ENCODE measurements at regions not wholly inside any gene's neighbourhood (a gene's known extent, or its start where the extent isn't known, plus 50 kb on each side); places are given as distances from the start of the nearest gene placed in this dataset.
A peak's percentile ranks its signal among the peaks of the same experiment; 100 is the strongest.
"Not testable (repeated sequence)": the region's sequence is repeated elsewhere in the genome, so short reads cannot be mapped to it uniquely, and the experiment has no call there.

- no peak for DNase-seq (ENCODE audit: low read depth)
Measured at GRCh38 chr5:75951158-75951557, 132.0 kb upstream of the SV2C start.

GRCh38 chr5:75948438-75948837, 134.7 kb upstream of the SV2C start:
- DNase-seq (ENCODE audit: low read depth): no peak

- no peak for DNase-seq (ENCODE audit: low read depth)
Measured at GRCh38 chr5:75940418-75940817, 142.8 kb upstream of the SV2C start.

GRCh38 chr5:75935572-75935971, 147.6 kb upstream of the SV2C start:
- DNase-seq (ENCODE audit: low read depth): no peak

DNA sequence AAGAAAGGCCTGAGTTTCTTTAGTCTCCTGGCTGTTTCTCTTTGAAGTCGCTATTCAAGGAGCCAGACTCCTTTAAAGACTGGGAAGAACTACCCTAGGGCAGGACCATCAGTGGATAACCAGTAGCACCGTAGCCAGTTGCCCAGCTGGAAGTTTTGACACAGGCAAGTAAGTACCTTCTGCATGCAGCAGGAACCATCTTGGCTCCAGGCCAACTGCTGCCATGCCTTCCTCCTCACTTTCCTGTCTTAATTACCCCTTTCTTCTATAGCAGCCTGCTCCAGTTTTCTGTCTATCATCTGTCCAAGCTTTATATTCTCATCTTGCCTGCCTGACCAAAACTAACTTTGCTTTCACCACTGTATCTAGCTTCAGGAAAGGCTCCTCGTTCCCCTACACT, 149.7 kb upstream of the SV2C start:
- peak; percentile 11 for DNase-seq (ENCODE audit: low read depth)

DNA sequence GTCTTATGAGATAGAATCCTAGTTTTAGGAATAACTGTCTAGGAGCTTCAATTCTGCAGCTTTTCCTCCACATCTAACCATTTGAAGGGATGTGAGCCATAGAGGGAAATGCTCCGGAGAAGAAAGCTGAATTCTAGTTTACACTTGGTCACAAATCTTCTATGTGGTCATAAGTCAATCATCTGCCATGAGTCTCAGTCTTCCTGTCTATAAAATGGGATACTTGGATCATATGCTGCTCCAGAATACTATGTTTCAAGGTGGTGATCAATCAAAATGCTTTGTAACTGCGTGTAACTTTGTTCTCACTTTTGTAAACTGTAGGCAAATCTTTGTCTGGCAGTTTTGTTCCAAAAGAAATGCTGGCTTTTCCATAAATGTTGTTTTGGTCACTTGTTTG, 152.0 kb upstream of the SV2C start:
- no peak for DNase-seq (ENCODE audit: low read depth)

- DNase-seq (ENCODE audit: low read depth): no peak
Measured at GRCh38 chr5:75928992-75929391, 154.2 kb upstream of the SV2C start.

DNA sequence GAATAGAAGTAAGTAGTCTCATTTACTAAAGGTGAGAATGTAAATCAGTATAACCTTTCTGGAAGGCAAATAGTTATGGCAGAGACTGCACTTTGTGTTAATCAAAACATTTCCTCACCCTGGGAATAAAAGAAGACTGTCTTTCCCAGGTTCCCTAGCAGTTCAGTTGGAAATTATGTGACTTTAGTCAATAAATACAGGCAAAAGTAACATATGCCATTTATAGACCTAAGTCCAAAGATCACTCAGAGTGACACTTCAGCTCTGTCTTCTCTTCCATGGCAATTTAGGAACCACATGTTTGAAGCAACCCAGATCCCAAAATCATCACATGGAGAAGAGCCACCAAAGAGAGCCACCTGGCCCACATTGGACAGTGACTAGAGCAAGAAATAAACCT, 160.7 kb upstream of the SV2C start:
- DNase-seq (ENCODE audit: low read depth): no peak

- DNase-seq (ENCODE audit: low read depth): no peak
Measured at GRCh38 chr5:75921011-75921410, 162.2 kb upstream of the SV2C start.

DNA sequence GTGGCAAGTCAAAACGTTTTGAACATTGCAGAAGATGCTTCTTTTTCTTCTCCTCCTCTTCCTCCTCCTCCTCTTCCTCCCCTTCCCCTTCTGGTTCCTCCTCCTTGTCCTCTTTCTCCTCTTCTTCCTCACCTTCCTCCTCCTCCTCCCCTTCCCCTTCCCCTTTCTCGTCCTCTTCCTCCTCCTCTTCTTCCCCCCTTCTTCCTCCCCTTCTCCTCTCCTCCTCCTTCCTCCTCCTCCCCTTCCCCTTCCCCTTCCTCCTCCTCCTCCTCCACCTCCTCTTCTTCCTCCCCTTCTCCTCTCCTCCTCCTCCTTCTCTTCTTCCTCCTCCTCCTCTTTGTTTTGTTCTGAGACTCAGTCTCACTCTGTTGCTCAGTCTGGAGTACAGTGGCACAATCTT, 167.0 kb upstream of the SV2C start:
- no peak for DNase-seq (ENCODE audit: low read depth)

DNA sequence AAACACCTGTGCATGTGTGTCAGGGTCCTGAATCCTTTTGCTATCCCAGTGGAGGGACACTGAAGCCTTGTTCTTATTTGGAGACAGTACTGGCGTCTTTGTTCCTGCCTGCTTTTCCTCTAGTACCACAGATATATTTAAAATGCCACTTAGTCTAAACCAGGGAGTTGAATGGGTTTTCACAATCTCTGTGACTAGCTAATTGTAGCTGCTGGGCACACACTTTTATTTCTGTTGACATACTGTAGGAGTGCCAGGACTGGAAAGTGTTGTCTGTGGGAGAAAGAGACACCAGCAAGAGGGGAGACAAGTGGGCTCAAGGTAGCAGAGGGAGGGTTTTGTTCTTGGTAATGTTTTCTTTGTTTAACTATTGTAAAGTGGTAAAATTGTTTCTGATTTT, 174.0 kb upstream of the SV2C start:
- DNase-seq (ENCODE audit: low read depth): no peak

DNA sequence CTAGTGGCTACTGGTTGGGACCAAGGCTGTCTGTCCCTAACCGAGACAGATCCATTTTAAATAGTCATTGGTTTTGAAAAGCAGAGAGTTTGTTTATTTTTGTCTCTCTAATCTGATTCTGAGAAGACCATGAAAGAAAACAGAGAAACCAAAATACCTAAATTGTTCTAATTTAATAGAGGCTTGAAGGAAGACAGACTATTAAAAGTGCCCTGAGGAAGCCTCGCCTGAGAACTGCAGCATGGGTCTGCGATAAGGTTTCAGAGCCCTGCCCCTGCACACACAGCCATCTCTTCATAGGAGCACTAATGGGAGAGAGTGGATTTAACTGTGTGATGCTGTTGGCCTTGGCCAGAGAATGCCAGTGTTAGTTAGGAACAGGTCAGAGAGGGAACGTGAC, 175.5 kb upstream of the SV2C start:
- no peak for DNase-seq (ENCODE audit: low read depth)

- no peak for DNase-seq (ENCODE audit: low read depth)
Measured at GRCh38 chr5:75894482-75894881, 177.2 kb upstream of the POC5 start.

DNA sequence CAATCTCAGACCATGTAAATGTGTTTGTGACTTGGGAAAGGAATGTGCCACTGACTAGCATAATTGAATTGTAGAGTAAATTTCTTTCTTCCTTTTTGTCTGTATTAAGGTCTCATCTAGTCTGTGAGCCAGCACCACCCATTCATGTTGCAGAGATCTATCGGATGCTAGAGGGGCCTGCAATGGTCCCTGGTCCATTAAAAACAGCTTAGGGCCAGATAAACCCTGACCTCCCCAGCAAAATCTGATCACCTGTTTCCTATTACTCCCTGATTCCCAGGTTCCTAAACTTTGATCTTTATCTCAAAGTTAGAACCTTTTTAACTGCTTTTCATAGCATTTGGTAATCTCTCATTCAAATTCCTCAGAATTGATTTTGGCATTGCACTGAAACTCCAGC, 174.5 kb upstream of the POC5 start:
- no peak for DNase-seq (ENCODE audit: low read depth)

DNA sequence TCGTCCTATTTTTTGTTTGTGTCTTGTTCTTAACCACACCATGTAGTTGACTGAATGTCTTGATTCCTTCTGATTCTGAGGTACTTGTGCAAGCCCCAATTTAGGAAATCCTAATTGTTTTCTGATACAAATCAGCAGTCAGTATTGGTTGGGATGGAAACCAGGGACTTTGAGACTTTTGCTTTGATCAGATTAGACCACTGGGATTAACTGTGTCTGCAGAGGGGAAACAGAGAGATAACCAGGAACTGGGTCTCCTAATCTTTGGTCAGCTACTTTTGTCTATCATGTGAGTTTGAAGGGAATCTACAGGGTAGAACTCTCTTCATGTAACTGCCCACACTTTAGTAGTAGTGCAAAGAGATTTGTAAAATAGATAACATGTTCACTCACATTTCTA, 173.8 kb upstream of the POC5 start:
- no peak for DNase-seq (ENCODE audit: low read depth)

DNA sequence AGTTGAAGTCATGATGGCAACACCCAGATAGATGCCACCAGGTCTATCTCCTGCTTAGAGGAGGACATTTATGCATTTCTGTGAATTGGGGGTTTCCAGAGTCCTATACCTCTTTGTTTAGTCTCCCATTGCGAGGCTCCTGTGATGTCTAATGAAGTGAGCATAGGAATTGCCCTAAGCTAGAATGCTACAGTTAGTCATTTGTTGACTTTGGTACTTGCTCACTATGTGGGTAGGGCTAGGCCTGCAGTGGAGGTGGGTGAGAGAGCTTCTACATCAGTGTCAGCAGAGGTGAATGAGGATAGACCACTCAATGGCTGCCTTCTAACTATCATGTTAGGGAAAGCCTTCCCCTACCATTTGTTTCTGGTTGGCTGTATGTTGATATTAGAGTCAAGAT, 173.3 kb upstream of the POC5 start:
- no peak for DNase-seq (ENCODE audit: low read depth)

GRCh38 chr5:75886706-75887105, 169.5 kb upstream of the POC5 start:
- peak; percentile 17 for DNase-seq (ENCODE audit: low read depth)

DNA sequence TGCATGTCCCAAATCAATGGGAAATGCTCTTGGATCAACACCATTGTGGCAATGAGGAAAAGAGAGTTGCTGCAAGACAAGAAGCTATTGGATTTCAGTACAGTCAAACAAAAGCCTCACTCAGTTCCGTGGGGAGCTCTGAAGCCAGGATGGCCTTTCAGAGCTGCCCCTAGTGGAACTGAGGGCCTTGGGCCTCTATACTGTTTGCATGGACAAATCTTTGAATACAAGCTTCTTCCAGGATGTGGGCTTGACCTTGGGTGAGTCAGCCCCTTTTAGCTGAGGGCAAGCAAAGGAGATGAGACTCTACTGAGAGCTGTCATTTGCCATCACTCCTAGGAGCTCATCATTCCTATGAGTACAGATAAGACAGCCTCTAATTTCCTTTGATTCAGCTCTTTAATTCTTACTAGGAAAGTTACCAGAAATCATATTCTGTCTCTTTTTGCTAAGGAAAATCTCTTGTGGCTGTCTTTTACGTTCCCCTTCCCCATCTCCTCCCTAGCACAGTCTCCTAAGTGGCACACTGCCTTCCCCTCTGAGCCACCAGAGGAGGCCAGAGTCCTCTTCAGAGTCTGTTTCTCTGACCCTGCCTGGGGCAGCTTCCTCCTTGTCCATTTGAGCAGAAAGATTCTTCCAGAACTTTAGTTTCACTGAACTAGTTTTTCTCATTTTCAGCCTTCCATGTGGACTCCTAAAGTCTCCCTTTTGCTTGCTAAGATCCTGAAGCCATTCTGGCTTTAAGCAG, 168.8 kb upstream of the POC5 start:
- peak; percentile 19 for DNase-seq (ENCODE audit: low read depth)

GRCh38 chr5:75885321-75885720, 168.1 kb upstream of the POC5 start:
- DNase-seq (ENCODE audit: low read depth): no peak

DNA sequence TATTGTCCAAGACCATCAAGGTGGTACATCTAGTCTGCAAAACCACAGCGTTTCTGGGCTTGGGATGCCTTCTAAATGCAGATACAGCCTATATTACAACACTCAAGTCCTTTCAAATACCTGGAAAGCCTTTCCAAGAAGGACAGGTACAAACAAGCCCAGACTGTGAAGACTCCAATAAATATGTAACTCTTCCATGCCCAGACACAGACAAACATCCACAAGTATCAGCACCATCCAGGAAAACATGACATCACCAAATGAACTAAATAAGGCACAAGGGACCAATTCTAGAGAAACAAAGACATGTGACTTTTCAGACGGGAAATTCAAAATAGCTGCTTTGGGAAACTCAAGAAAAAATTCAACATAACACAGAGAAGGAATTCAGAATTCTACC, 152.7 kb upstream of the POC5 start:
- no peak for DNase-seq (ENCODE audit: low read depth)

GRCh38 chr5:75862872-75863271, 145.6 kb upstream of the POC5 start:
- DNase-seq (ENCODE audit: low read depth): no peak

GRCh38 chr5:75859621-75860020, 142.4 kb upstream of the POC5 start:
- not testable (repeated sequence) for DNase-seq (ENCODE audit: low read depth)

DNA sequence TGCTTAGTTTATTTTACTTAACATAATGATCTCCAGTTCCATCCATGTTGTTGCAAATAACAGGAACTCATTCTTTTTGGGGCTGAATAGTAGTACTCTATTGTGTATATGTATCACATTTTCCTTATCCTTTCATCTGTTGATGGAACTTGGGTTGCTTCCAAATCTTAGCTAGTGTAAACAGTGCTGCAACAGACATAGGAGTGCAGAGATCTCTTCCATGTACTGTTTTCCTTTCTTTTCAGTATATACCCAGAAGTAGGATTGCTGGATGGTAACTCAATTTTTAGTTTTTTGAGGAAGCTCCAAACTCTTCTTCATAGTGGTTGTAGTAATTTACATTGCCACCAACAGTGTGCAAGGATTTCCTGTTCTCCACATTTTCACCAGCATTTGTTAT, 138.8 kb upstream of the POC5 start:
- no peak for DNase-seq (ENCODE audit: low read depth)

DNA sequence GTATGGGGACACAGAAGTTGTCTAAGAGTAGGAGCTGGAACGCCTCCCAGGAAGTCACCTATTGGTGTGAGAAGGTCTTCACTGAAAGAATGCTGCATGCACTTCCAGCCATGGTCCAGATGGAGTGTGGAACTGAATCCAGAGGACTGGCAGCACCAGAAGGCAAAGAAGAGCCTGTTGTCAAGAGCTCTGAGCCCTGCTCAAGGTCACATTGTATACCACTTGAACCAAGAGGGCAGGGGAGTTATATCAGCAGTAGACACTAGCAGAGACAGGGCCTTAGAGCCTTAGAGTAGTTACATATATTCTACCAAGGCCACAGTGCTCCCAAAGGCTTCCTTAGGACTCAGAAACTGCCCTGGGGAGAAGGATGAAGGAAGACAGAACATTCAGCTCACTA, 130.8 kb upstream of the POC5 start:
- DNase-seq (ENCODE audit: low read depth): no peak

All from Daoy (cell line).